ENCODE measurements at regions not wholly inside any gene's neighbourhood (a gene's known extent, or its start where the extent isn't known, plus 50 kb on each side); places are given as distances from the start of the nearest gene placed in this dataset.
A peak's percentile ranks its signal among the peaks of the same experiment; 100 is the strongest.

GRCh38 chrX:106363214-106363613, 195.1 kb downstream of the PWWP3B start:
- DNase-seq = no peak

GRCh38 chrX:106378616-106379015, 210.5 kb downstream of the PWWP3B start:
- no peak for DNase-seq

- no peak for DNase-seq
Measured at GRCh38 chrX:106391284-106391911, 220.4 kb upstream of the RADX start.

- no peak for DNase-seq
Measured at GRCh38 chrX:106392346-106392745, 219.4 kb upstream of the RADX start.

- no peak for DNase-seq
Measured at GRCh38 chrX:106397788-106398538, 213.8 kb upstream of the RADX start.

- DNase-seq = no peak
Measured at GRCh38 chrX:106401965-106402559, 209.7 kb upstream of the RADX start.

DNA sequence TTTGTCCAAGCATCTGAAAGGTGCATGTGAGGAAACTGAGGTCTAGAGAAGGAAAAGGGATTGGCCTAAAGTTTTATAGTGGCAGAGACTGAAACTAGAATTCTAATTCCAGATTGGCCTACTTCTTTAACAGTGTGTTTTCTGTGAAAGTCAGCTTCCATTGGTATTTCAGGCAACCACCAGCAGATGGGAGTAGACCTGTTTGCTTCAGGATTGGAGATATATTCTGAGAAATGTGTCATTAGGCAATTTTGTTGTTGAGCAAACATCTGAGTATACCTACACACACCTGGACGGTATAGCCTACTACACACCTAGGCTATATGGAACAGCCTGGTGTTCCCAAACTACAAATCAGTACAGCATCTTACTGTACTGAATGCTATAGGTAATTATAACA, 207.3 kb upstream of the RADX start:
- no peak for DNase-seq

DNA sequence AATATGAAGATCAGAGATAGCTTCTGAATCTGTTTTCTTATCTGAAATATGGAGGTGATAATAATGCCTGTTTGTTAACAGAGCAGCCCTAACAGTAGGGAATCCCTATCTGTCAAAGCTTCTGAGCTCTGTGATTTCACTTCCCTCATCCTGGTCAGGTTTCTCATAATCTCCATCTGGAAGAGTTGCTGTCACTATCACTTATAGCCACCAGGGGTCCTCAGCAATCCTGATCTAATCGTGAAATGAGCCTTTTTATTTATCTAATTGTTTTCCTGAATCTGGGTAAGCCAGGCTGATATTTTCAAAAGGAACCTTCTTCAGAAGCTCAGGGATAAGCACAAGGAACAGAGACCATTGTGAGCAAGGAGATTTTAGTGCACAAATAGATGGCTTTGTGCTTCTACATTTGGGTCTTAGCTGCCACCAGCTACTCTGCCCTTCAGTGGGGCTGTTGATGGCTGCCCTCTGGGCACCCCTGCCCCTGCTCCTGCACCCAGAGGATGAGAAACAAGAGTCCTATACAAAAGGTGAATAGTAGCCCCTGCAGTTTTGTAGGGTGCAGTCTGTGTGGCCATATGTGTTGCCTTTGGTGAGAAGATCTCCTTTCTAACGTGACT, 196.4 kb upstream of the RADX start:
- no peak for DNase-seq

DNA sequence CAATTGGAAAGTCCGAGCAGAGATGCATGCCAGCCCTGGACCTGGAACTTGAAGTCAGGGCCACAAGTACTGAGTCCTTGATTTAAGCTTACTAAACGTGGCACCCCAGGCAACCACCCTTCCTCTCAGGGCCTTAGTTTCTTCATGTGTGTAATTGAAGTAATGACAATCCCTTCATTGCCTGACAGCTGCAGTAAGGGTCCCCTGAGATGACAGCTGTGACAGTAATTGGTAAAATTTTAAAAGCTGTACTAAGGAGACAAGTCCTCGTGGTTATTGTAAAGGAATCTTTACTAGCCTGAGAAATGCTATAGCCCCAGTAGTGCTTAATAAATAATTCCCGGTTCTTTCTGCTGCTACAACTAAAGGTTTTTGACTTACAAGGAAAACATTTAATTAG, 175.1 kb upstream of the RADX start:
- no peak for DNase-seq

- no peak for DNase-seq
Measured at GRCh38 chrX:106437407-106437806, 174.4 kb upstream of the RADX start.

DNA sequence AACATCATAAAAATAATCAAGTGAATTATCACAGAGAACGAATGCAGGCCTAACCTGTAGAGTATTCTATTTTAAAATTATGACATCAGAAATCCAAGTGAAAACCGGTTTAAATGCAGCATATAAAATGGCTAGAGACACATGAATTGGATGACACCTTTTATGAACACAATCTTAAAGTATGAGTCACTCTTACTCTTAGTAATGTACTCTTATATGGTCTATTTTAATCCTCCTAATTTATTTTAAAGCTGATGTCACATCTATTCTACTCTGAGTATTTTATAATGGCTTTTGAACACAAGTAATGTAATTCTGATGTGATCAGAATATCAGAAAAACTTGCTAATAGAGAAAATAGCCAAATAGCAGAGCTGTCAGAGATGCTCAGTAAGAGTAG, 161.4 kb upstream of the RADX start:
- DNase-seq = no peak

- no peak for DNase-seq
Measured at GRCh38 chrX:106451933-106452332, 159.8 kb upstream of the RADX start.

GRCh38 chrX:106454991-106455390, 156.8 kb upstream of the RADX start:
- no peak for DNase-seq

DNA sequence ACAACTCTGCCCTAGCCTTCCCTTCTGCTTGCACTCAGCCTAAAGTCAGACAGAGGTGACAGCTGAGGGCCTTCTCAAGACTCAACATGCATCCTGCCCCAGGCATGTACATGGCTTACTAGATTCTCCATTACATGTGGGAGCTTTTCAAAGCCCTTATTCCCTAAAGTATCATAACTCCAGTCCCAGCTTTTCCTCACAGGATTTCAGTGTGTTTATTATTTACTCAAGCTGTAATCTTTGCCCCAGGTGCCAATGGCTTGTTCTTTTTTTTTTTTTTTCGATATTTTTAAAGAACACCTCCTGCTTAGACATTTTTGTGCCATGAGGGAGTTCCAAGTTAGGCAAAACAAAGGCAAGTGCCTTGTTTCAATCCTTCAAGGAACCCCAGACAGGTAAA, 154.0 kb upstream of the RADX start:
- no peak for DNase-seq

DNA sequence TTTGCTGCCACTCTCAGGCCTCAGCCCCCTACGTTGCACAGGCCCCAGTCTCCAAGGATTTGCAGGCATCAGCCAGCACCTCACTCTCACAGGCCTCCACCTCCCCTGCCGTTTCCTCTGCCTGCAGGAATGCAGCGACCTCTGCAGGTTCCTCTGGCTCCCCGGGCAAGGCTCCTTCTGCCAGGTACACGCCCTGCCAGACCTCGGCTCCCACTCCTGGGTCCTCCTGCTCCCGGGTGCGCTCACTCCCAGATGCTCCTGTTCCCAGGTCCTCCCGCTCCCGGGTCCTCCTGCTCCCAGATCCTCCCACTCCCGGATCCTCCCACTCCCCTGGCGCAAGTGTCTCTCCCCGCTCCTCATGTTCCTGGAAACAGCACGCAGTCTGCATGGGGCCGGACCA, 144.4 kb upstream of the RADX start:
- no peak for DNase-seq

DNA sequence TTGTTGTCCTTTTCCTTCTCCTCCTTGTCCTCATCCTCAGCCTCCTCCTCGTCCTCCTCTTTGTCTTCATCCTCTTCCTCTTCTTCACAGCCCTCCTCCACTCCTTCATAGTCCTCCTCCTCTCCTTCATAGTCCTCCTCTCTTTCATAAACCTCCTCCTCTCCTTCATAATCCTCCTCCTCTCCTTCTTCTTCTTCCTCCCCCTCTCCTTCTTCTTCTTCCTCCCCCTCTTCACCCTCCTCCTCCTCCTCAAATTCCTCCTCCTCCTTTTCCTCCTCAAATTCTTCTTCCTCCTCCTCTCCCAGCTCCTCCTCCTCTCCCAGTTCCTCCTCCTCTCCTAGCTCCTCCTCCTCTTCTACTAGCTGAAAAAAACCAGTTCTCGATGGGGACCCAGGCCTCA, 143.8 kb upstream of the RADX start:
- no peak for DNase-seq

DNA sequence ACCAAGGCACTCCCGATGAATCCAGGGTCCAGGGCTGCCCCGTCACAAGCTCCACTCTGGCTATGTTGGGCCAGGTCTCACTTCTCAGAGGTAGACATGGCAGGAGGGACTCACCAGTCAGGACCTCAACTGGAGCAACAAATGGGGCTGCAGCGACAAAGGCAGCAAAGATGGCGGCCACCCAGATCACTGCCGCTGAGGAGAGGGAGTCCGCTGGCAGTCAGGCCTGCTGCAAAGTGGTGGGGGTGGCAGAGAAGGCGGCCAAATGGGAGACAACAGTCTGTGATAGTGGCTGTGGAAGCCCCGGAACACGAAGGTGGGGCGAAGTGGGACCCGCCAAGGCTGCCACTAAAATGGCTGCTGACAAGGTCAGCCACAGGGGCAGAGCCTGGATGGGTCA, 143.3 kb upstream of the RADX start:
- no peak for DNase-seq

DNA sequence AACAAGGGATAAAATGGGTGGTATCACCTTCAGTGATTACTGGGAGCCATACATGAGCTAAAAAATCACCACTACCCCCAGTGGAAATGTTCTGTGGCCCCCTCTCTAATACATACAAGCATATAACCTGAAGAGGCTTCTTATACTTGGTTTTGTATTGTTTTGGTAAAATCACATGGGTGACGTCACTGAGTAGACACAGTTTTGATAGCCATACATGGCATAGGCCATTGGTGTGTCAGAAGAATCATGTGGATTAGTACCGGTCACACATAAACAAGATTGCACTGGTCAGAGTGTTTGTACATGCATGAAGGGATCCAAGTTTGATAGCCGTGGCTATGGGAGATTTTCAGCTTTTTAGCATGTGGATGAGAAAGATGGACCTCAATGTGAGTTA, 131.9 kb upstream of the RADX start:
- DNase-seq = no peak

- no peak for DNase-seq
Measured at GRCh38 chrX:106481341-106481740, 130.4 kb upstream of the RADX start.

DNA sequence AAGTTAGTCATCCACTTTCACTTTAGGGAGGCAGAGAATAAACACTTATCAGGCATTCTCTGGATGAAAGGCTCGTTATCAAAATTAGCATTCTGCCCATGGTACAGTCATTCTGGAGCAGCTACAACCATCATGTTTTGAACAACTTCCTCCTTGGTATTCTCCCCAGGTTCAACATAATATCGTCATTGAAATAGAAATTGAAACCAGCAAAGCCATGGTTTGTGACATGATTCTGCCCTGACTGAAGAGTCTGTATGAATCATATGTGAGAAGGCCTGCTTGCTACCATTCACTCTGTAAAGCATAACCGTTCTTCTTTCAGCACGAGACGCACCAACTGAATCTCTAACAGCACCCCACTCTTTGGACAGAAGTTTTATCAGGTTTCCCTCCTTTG, 127.5 kb upstream of the RADX start:
- DNase-seq = no peak

- peak; percentile 30 for DNase-seq
Measured at GRCh38 chrX:106493210-106493816, 118.5 kb upstream of the RADX start.

DNA sequence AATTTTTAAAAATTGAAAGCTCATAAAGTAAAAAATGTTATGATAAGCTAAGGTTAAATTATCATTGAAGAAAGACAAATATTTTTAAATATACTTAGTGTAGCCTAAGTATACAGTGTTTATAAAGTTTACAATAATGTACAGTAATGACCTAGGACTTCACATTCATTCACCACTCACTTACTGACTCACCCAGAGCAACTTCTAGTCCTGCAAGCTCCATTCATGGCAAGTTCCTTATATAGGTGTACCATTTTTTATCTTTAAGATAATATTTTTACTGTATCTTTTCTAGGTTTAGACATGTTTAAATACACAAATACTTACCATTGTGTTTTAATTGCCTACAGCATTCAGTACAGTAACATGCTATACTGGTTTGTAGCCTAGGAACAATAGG, 112.3 kb upstream of the RADX start:
- DNase-seq = no peak

DNA sequence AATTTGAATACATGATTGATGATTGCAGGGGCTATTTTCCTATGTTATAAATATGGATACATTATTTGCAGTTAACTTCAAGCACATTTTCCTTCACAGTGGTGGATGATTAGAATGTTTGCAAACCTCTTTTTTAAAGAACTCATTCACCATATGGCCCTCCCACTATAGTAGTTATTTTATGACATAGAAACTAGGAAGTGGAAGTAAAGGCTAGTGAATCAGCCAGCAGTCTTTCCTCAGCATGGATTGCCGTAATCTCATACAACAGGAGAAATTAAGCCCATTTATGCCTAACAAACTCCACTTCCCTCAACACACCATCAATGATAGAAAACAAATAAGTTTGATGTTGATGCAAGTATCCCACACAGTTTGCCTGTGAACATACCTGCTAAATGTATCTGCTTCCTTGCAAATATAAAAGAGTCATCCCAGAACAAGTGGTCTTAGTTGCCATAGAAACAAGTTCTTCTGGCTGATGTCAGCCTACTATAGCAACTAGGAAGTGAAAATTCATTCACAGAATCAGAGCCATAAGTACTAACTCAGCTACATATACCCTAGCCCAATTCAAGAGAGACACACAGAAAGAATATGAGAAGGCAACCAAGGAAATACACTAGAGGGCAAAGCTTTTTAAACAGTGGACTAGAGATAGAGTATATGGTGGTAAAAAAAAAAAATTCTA, 100.9 kb upstream of the RADX start:
- no peak for DNase-seq
